ENCODE measurements at regions not wholly inside any gene's neighbourhood (a gene's known extent, or its start where the extent isn't known, plus 50 kb on each side); places are given as distances from the start of the nearest gene placed in this dataset.

DNA sequence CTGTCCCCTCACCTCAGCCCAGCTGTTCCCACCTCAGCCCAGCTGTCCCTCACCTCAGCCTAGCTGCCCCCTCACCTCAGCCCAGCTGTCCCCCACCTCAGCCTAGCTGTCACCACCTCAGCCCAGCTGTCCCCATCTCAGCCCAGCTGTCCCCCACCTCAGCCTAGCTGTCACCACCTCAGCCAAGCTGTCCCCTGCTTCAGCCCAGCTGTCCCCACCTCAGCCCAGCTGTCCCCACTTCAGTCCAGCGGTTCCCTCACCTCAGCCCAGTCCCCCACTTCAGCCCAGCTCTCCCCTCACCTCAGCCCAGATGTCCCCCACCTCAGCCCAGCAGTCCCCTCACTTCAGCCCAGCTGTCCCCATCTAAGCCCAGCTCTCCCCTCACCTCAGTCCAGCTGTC, 88.4 kb upstream of the CSF3R start:
- DNase-seq: no peak

- no peak for DNase-seq
These were observed 87.9 kb upstream of the CSF3R start for GRCh38 chr1:36570478-36571060.

DNA sequence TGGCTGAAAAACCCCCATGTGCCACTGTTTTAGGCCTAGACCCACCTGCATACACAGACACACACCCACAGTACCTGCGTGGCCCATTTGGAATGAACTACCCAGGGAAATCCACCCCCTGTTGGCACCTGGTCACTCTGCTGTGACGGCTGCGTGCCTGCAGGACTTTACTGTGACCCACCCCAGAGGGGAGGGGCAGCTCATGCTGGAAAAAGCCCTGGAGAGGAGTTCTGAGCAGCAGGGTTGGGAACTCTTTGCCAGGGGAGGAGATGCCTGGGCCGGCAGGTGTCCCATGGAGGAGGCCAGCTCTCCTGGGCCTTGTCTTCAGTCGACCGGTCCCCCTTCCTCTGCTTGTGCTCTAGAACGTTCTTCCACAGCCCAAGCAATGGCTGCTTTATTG, 87.3 kb upstream of the CSF3R start:
- DNase-seq: no peak

DNA sequence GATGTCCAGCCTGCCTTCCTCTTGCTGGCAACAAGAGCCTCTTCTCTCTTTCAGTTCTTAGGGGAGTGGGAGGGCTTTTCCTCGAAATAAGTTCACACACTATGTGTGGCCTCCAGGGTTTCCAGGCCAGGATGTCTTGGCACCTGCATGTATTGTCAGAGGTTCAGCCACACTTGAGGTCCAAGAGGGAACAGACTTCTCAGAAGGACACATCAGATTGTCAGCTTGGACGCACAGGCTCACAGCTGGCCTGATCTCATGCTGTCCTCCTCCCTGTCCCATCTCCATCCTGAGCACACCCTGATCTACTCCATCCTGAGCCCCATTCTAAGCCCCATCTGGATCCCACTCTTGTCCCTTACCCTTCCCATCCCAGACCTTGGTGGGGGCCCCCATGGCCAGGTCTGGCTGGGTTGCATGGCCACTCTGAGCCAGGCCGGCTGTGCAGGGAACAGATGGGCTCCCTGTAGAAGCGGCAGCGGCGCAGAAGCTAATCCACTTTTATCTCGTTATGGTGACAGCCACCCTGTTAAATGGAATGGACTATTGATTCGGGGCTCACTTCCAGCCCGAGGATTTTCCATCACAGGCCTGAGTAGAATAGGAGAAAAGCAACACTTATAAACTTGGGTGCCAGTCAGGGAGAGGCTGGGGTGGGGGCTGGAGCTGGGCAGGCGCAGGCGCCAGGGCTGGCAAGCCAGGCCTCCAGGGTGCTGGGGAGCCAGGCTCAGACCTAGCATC, 85.1 kb upstream of the CSF3R start:
- DNase-seq: no peak

DNA sequence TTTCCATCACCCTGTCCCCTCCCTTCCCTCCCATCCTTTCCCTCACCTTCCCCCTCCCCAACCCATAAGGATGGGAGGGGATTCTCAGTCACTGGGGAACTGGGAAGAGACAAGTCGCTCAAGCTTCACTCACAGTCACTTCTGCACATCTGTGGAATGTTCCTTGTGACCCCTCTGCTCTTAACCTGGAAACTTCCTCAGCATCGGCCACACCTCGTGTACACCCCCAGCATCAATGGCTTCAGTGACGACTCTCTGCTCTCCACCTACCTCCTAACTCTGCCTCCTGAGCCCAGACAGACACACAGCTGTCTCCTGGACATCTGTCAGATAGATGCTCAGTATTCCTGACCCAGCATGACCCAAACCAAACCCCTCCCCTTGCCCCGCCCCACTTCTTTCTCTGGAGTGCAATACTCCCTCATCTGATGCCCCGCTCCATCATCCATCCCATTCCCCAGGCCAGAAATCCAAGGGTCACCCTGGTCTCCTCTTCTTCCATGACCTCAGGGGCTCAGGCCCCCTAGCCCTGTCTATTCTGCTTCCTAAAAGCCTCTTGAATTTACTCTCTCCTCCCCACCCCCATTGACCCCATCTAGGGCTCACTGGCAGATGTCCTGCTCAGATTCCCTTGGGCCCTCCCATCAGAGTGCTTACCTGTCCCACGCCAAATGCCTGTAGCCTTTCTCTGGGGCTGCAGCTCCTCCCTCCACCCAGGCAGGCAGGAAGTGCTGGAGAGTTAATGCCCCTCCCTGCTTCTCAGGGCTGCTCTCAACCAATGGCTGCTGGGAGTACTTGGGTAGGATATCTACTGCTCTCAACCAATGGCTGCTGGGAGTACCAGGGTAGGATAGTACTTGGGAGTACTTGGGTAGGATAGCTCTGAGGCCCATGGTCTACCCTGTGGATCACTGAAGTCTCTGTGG, 83.1 kb upstream of the CSF3R start:
- DNase-seq: no peak

GRCh38 chr1:36562181-36562685, 79.5 kb upstream of the CSF3R start:
- no peak for DNase-seq

DNA sequence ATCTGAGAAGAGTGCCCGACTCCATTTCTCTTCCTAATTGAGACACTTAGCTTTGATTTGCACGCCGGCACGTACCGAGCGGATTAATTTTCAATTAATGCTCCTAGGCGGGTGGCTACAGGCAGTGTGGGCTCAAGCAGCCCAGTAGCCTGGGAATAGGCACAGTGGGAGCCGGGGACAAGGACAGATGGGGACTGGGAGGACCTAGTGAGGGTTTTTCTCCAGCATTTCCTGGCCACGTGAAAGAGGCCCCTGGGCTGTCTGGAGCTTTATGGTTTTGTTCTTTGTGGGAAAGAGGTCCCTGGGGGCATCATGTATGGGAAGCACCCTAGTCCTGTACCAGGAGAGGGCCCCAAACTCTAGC, 78.6 kb upstream of the CSF3R start:
- no peak for DNase-seq

DNA sequence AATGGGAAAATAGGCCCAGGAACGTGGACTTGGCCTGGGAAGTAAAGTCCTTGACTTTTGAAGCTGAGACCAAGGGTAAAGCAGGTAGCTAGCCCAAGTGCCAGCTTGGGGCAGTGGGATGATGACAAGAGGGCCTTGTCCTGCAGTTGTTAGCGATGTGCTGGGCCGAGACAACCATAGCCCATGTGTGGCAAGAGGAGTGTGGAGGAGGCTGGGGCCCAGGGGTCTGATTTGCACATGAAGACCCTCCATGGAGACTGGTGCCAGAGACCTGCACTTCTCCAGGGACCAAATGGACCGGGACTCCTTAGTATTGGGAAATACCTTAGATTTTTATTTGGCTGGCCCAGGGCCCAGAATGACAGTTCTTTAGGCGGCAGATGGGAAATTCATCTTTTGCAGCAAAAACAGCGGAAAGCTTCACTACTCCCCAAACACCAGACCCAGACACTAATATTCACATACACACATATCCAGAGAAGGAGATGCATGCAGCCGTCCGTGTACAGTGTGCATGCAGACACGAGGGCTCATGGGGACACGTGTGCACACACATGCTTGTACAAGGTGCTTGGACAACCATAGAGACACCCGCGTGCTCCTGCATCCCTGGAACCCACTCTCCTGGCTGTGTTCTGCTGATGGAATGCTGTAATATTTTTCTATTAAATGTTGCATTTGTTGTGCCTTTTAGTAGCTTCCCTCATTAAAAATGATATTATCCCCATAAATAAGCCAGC, 78.1 kb upstream of the CSF3R start:
- DNase-seq: no peak

DNA sequence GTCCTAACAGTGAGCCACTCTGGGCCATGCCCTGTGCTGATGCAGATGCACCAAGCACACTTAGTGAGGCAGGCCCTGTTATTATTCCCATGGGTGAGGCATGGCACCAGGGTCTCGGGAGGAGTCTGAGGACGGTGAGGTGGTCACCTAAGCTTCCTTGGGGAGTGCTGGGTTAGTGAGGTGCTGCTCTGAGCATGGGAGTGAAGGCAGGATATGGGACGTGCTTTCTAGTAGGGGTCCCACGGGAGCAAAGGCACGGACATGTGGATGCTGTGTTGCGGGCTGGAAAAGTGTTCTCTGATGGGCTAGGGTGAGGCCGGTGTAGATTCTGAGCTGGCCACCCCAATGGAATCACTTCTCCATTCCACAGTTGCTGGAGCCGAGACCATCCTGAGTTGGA, 77.5 kb upstream of the CSF3R start:
- no peak for DNase-seq

DNA sequence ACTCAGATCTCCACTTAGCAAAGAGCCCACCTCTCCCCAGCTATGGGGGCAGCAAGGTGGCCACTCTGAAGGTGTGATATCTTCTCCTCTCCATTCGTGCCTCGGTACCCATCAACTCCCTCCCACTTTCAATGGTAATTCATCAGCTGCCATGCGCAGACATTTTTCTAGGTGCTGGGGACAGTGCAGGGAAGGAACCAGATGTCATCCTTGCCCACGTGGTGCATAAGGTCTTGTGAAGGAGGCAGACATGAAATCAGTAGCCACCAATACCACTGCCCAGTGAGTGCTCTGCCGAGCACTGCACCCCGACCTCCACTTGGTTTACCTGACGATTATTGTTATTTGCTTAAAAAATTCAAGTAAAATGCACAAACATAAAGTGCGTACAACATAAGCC, 76.3 kb upstream of the CSF3R start:
- DNase-seq: no peak

GRCh38 chr1:36557041-36558000, 74.6 kb upstream of the CSF3R start:
- no peak for DNase-seq

DNA sequence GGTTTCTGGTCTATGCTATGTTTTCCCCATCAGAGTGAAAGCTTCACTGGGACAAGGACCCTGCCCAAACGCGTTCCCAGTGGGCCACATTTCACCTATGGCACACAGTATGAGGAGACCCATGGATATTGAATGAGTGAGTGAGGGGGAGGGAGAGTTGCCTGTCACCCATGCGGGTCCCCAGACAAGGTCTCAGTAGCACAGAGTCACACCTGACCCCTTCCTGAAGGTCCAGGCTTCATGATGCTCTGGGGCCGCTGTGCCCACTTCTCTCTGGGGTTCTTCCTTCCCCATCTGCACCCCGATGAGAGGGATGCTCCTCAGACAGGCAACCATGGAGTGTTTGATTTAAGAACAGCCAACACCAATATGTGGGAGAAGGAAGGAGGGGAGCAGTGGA, 72.3 kb upstream of the CSF3R start:
- DNase-seq: no peak

DNA sequence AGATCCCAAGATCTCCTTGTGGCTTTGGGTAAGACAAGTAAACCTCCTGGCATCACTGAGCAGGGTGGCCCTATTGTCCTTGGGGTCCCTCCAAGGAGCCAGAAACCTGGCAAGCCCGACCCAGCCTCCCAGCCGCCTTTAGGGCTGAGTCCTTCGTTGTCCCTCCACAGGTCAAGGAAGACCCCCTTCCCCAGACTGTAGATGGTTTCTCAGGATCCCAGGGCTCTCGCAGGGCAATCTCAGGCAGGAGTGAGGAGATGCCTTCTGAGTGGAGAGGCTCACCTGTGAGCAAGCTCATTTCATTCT, 71.6 kb upstream of the CSF3R start:
- DNase-seq: no peak

GRCh38 chr1:36553591-36554322, 71.0 kb upstream of the CSF3R start:
- peak; percentile 50 for DNase-seq

GRCh38 chr1:36542962-36543515, 60.3 kb upstream of the CSF3R start:
- DNase-seq: no peak

DNA sequence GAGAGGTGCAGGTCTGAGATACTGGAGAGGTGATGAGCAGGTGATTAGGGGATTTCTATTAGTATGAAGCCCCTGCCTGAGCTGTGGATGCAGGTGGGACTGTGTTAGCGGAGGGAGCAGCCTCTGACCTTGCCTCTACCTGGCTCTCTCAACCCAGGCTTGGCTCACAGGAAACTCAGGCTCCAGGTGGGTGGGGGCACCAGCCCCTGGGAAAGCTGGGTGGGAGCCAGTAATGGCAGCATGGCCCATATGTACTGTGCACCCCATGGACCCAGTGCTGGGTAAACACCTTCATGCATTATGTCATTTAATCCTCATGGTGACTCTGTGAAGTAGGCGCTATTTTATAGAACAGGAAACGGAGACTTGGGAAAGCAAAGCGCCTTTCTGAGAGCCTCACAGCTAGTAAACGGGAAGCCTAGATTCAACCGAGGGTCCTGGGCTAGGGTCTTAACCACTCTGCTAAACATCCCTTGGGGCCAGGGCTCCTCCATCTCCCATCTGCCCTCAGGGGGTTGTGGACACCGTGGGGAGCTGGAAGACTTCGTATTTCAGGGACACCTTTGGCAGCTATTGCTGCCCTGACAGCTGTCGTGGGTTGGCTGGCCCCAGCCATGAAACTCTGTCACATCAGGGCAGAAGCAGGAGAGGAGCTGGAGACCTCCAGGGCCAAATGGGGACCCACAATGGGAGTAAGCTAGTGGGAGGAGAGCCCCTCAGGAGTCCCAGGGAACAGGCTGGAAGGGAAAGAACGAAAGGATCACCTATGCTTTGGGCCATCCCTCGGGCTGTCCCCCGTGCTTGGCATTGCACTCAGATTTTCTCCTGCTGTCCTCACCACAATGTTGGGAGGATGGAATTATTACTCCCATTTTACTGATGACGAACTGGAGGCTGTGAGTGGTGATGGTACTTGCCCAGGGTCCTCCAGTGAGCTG, 59.6 kb upstream of the CSF3R start:
- DNase-seq: no peak

DNA sequence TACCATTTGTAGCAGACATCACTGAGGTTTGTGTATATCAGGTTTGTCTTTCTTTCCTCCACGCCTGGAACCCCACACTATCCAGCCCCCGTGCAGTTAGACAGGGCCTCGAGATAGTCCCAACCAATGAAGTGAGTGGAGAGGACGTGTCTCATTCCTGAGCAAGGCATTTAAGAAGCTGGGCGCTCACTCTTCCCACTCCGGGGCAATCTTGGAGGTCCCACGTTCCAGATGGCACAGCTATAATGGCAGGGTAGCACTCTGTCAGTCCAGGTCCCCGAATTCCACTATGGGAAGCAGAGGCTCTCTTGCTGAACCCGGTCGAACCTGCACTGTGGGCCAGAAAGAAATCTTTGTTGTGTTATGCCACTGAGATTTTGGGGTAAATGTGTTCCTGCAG, 57.3 kb upstream of the CSF3R start:
- no peak for DNase-seq

- DNase-seq: no peak
These were observed 56.8 kb upstream of the CSF3R start for GRCh38 chr1:36539526-36539925.

GRCh38 chr1:36537991-36538390, 55.3 kb upstream of the CSF3R start:
- no peak for DNase-seq

Data from CD4-positive, alpha-beta T cell treated with Interleukin-4 for 4 hours (primary cell).